Sigmoid colon (tissue), 6 donors: ENCODE measurements at regions not wholly inside any gene's neighbourhood (a gene's known extent, or its start where the extent isn't known, plus 50 kb on each side); places are given as distances from the start of the nearest gene placed in this dataset.

ENCODE experiments used
- DNase-seq: peaks from one replicate; pipeline ENCODE4 v3.0.0-alpha.2; 2019
- H3K27ac ChIP-seq, 4 donors: fragments of 200-600 bp; sonication (generic); one replicate each; pipeline ENCODE4 v1.5.1; 2016 to 2019; ENCODE audit warnings: mild to moderate bottlenecking in 1 of 4
- H3K27me3 ChIP-seq, 3 donors: fragments of 200-600 bp; sonication (generic); one replicate each; pipeline ENCODE4 v1.5.1; 2019; ENCODE audit warnings: mild to moderate bottlenecking in 1 of 3
- H3K36me3 ChIP-seq, 4 donors: fragments of 200-600 bp; sonication (generic); one replicate each; pipeline ENCODE4 v1.5.1; 2016 to 2019
- H3K4me1 ChIP-seq, 4 donors: fragments of 200-600 bp; sonication (generic); one replicate each; pipeline ENCODE4 v1.5.1; 2017 to 2019
- H3K4me3 ChIP-seq, 4 donors: fragments of 200-600 bp; sonication (generic); one replicate each; pipeline ENCODE4 v1.5.1; 2017 to 2019; ENCODE audit warnings: mild to moderate bottlenecking in 2 of 4, moderate library complexity in 1 of 4
- H3K9me3 ChIP-seq, 4 donors: fragments of 200-600 bp in 3 of 4; sonication (generic) in 3 of 4; one replicate each; pipeline versions ENCODE4 v1.5.1 to v1.6.1; 2013 to 2019
- EP300 ChIP-seq, 4 donors: sonication (generic); formaldehyde crosslinking; IDR thresholded peaks; one replicate each; pipeline ENCODE4 v1.6.1; 2017; ENCODE audit warnings: antibody characterized with exemption in 4 of 4
- POLR2A ChIP-seq, 2 donors: fragments of 450-650 bp; IDR thresholded peaks; one replicate each; pipeline ENCODE4 v1.6.1; 2016; ENCODE audit warnings: antibody characterized with exemption in 2 of 2, mild to moderate bottlenecking in 2 of 2, moderate library complexity in 2 of 2
- POLR2AphosphoS5 ChIP-seq, 4 donors: sonication (generic); formaldehyde crosslinking; IDR thresholded peaks; one replicate each; pipeline ENCODE4 v1.6.1; 2017; ENCODE audit warnings: antibody characterized with exemption in 4 of 4
- WGBS, 2 donors: extraction: QIAGEN DNeasy Blood & Tissue Kit; methylation state at CpG; one replicate each; pipeline ENCODE4 v1.1.7; 2013; 5-methylcytosine and 5-hydroxymethylcytosine counted together
- intact Hi-C: fragments of 100-400 bp; cut with DNase I; formaldehyde crosslinking; loops from one replicate; pipeline ENCODE4 v1.15.1; 2023
- TF ChIP-seq, protein P1 (sequence below), 4 experiments: fragments of 450-650 bp in 3 of 4; fragments of 200-600 bp in 1 of 4; IDR thresholded peaks; one replicate each; pipeline ENCODE4 v1.5.1; 2016 to 2019; ENCODE audit warnings: antibody characterized with exemption in 4 of 4, mild to moderate bottlenecking in 3 of 4, moderate library complexity in 2 of 4
- donor health status: healthy with polysubstance abuse.
- donor health status: healthy.

DNA sequence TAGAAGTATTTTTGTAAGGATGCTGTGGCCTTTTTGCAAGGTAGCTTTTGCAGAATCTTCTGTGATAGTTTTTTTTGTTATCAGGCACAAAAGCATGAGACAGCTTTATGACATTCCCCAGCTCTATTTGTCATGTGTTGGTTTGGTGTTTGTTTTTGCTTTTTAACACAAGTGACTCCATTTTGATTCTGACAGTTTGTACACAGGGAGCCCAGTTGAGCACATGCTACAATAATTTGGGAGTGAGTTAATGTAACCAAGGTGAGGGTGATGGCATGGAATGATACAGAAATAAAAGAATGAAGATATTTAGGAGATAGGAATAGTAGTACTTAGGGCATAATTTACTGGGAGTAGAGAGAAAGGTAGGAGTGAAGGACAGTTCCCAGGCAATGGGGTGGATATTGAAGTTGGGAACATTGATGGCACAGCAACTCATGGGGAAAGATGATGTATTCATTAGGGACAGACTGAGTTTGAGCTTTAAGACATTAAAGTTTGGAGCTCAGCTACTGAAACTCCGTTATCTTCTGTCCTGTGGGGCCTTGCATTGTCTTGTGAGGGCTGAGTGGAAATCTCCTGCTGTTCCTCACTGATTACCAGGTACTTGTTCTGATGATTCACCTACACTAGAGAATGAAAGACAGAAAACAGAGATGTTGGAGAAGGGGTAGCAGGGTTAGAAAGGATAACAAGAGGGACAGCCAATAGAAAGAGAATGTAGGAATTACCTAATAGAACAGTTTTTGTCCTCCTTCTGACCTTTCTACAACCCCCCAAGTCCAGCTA lies 88.3 kb upstream of the CCDC112 start:
- no peaks in the 10 kb centered on the region for H3K4me1 ChIP-seq
- TF ChIP-seq, protein P1, sequence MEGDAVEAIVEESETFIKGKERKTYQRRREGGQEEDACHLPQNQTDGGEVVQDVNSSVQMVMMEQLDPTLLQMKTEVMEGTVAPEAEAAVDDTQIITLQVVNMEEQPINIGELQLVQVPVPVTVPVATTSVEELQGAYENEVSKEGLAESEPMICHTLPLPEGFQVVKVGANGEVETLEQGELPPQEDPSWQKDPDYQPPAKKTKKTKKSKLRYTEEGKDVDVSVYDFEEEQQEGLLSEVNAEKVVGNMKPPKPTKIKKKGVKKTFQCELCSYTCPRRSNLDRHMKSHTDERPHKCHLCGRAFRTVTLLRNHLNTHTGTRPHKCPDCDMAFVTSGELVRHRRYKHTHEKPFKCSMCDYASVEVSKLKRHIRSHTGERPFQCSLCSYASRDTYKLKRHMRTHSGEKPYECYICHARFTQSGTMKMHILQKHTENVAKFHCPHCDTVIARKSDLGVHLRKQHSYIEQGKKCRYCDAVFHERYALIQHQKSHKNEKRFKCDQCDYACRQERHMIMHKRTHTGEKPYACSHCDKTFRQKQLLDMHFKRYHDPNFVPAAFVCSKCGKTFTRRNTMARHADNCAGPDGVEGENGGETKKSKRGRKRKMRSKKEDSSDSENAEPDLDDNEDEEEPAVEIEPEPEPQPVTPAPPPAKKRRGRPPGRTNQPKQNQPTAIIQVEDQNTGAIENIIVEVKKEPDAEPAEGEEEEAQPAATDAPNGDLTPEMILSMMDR (IDR thresholded peaks at IDR 0.05), result no peak
- TF ChIP-seq EP300 (IDR thresholded peaks at IDR 0.05) (no peak), POLR2A (IDR thresholded peaks at IDR 0.05) (no peak), POLR2AphosphoS5 (IDR thresholded peaks at IDR 0.05) (no peak)
- intact Hi-C loops, result no loop called here
- no peak overlapping the region for H3K4me3 ChIP-seq
- WGBS, 2 donors, result 78 to 95% methylated on average over 1 of the region's 1 CpG
- H3K27me3 ChIP-seq, result no peaks in the 10 kb centered on the region
- H3K9me3 ChIP-seq, result no peaks in the 10 kb centered on the region
- DNase-seq, result no peak
- no peaks in the 10 kb centered on the region for H3K36me3 ChIP-seq
- no peak overlapping the region for H3K27ac ChIP-seq

DNA sequence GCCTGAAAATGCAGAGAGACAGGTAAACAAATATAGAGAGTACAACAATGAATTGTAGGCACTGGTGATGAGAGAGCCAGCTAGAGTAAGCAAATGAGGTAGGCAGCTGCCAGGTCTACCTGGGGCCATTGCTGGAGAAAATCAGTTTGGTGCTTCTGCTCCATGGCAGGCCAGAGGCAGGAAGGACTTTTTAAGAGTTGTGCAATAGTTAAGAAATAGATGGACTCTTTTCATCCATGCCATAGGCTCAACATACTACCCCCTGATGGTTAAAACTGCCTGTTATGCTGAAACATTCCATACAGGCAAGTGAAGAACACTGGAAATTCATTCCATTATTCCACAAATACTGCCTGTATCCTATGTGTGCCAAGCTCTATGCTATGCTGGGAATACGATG lies 86.5 kb upstream of the CCDC112 start:
- DNase-seq, result no peak
- H3K9me3 ChIP-seq, result no peaks in the 10 kb centered on the region
- H3K27me3 ChIP-seq, result no peaks in the 10 kb centered on the region
- no peak overlapping the region for H3K4me3 ChIP-seq
- H3K27ac ChIP-seq, result no peak overlapping the region
- intact Hi-C loops, result no loop called here
- no peaks in the 10 kb centered on the region for H3K36me3 ChIP-seq
- WGBS, 2 donors, result 91 to 96% methylated on average over 1 of the region's 1 CpG
- TF ChIP-seq POLR2AphosphoS5 (IDR thresholded peaks at IDR 0.05) (no peak), POLR2A (IDR thresholded peaks at IDR 0.05) (no peak), EP300 (IDR thresholded peaks at IDR 0.05) (no peak)
- TF ChIP-seq, protein P1 (IDR thresholded peaks at IDR 0.05), result no peak
- H3K4me1 ChIP-seq, result peaks cover 0 to under 1% (median 0%) of the 10 kb centered on the region in 4 donors

GRCh38 chr5:115381911-115382662 lies 85.6 kb upstream of the CCDC112 start:
- Histone ChIP-seq H3K4me1 (peaks cover 0 to 9% (median 6%) of the 10 kb centered on the region in 4 donors), H3K4me3 (no peak overlapping the region), H3K36me3 (no peaks in the 10 kb centered on the region), H3K9me3 (no peaks in the 10 kb centered on the region), H3K27ac (no peak overlapping the region), H3K27me3 (no peaks in the 10 kb centered on the region)
- intact Hi-C loops, result no loop called here
- no peak for TF ChIP-seq EP300 (IDR thresholded peaks at IDR 0.05)
- TF ChIP-seq POLR2AphosphoS5 (IDR thresholded peaks at IDR 0.05), result no peak
- no peak for TF ChIP-seq POLR2A (IDR thresholded peaks at IDR 0.05)
- TF ChIP-seq, protein P1 (IDR thresholded peaks at IDR 0.05), result no peak
- no peak for DNase-seq
- 87 to 88% methylated on average over 4 of the region's 4 CpGs for WGBS, 2 donors

GRCh38 chr5:115379622-115380344 lies 83.3 kb upstream of the CCDC112 start:
- Histone ChIP-seq H3K9me3 (no peaks in the 10 kb centered on the region), H3K4me1 (peaks cover 0 to 9% (median 6%) of the 10 kb centered on the region in 4 donors), H3K27ac (no peak overlapping the region), H3K27me3 (no peaks in the 10 kb centered on the region), H3K4me3 (no peak overlapping the region), H3K36me3 (no peaks in the 10 kb centered on the region)
- intact Hi-C loops, result loop anchor here (5.0 kb wide), 1 partner anchor 193 kb away; no protein-coding TSS in a partner anchor
- DNase-seq, result no peak
- TF ChIP-seq EP300 (IDR thresholded peaks at IDR 0.05), result no peak
- no peak for TF ChIP-seq POLR2A (IDR thresholded peaks at IDR 0.05)
- TF ChIP-seq, protein P1 (IDR thresholded peaks at IDR 0.05), result no peak
- no peak for TF ChIP-seq POLR2AphosphoS5 (IDR thresholded peaks at IDR 0.05)
- WGBS, 2 donors, result 23 to 61% methylated on average over 8 of the region's 8 CpGs
